GM20000 (cell line): ENCODE measurements at regions not wholly inside any gene's neighbourhood (a gene's known extent, or its start where the extent isn't known, plus 50 kb on each side); places are given as distances from the start of the nearest gene placed in this dataset.

ENCODE experiments used
- DNase-seq: peaks from one replicate; pipeline ENCODE4 v3.0.0; 2012; ENCODE audit warnings: low spot score
- TF ChIP-seq, protein P1 (sequence below): IDR thresholded peaks from 2 replicates; pipeline ENCODE4 v1.5.1; 2012; ENCODE audit warnings: mild to moderate bottlenecking, control low read depth; ENCODE audit errors: extremely low read depth, missing control alignments

GRCh38 chr5:174545926-174546325, 178.5 kb upstream of the MSX2 start:
- TF ChIP-seq, protein P1, sequence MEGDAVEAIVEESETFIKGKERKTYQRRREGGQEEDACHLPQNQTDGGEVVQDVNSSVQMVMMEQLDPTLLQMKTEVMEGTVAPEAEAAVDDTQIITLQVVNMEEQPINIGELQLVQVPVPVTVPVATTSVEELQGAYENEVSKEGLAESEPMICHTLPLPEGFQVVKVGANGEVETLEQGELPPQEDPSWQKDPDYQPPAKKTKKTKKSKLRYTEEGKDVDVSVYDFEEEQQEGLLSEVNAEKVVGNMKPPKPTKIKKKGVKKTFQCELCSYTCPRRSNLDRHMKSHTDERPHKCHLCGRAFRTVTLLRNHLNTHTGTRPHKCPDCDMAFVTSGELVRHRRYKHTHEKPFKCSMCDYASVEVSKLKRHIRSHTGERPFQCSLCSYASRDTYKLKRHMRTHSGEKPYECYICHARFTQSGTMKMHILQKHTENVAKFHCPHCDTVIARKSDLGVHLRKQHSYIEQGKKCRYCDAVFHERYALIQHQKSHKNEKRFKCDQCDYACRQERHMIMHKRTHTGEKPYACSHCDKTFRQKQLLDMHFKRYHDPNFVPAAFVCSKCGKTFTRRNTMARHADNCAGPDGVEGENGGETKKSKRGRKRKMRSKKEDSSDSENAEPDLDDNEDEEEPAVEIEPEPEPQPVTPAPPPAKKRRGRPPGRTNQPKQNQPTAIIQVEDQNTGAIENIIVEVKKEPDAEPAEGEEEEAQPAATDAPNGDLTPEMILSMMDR, result no peak
- no peak for DNase-seq

DNA sequence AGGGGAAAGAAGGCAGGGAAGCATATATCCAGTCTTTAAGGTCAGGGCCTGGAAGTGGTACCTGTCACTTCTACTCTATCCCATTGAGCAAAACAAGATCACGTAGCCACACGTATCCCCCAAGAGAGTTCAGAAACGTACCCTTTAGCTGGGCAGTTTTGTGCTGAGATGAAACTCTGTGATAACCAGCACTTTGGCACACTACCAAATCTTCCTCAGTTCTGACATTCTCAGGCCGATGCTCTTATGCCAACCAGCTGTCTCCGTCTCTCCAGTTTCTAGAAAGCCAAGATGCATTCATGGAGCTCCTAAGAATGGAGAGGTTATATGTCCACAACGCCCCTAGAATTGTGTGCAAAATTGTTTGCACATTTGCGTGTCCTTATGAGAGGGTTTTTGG, 176.6 kb upstream of the MSX2 start:
- DNase-seq, result no peak
- TF ChIP-seq, protein P1, result no peak

- TF ChIP-seq, protein P1, result no peak
Measured at GRCh38 chr5:174549254-174549653, 175.1 kb upstream of the MSX2 start.

GRCh38 chr5:174550026-174550425, 174.4 kb upstream of the MSX2 start:
- TF ChIP-seq, protein P1, result no peak
- no peak for DNase-seq

More at GRCh38 chr5:174549254-174549653, 175.1 kb upstream of the MSX2 start:
- no peak for DNase-seq

DNA sequence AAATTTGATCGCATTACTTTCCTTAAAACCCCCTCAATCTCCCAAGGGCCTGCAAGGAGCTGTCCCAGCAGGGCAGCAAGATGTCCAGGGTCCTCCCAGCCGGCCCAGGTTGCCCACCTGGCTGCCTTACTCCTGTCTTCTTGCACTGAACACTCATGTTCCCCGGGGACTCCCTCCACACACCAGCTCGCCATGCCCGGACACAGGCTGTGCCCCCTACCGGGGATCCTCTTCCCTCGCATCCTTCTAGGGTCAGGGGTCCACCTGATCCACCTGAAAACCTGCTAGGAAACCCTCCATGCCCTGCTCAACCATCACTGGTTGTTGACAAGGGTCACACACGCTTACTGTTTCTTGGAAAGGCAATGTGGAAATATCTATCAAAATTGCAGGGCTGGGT, 172.0 kb upstream of the MSX2 start:
- no peak for DNase-seq
- TF ChIP-seq, protein P1, result no peak

DNA sequence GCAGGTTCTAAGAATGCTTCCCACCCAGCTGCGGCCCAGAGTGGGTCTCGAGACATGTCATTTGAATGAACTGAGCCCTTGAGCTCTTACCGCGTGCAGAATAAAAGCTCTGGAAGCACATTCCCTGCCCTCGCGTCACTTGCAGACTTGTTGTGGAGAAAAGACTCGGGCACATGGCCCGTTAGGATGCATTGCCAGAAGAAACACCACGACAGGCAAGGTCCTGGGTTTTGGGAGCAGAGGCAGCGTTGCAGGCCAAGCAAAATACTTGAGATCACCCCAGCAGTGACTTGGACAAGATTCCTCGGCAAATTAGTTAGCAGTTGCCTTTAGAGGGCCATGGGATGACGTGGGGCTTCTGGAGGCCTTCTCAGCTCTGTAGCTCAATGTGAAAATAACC, 170.8 kb upstream of the MSX2 start:
- TF ChIP-seq, protein P1, result no peak
- no peak for DNase-seq

GRCh38 chr5:174555726-174556125, 168.7 kb upstream of the MSX2 start:
- TF ChIP-seq, protein P1, result no peak
- DNase-seq, result no peak
